Fibroblast of lung (primary cell): ENCODE measurements at regions not wholly inside any gene's neighbourhood (a gene's known extent, or its start where the extent isn't known, plus 50 kb on each side); places are given as distances from the start of the nearest gene placed in this dataset.

Experiments
- DNase-seq, 2 donors: peaks; one replicate each; pipeline versions ENCODE4 v3.0.0 to v3.0.0-alpha.2; 2010; ENCODE audit warnings: low read depth in 2 of 2
- H2AFZ ChIP-seq: 2 replicates; pipeline ENCODE4 v1.5.1; 2012; ENCODE audit warnings: low read length, control low read depth, inconsistent platforms
- H3K27ac ChIP-seq: 2 replicates; pipeline ENCODE4 v1.5.1; 2011; ENCODE audit warnings: low read length, control low read depth; ENCODE audit not compliant: insufficient read depth
- H3K27me3 ChIP-seq: 2 replicates; pipeline ENCODE4 v1.5.1; 2011; ENCODE audit warnings: mild to moderate bottlenecking, low read length; ENCODE audit not compliant: control insufficient read depth, insufficient read depth
- H3K36me3 ChIP-seq: 2 replicates; pipeline ENCODE4 v1.5.1; 2011; ENCODE audit warnings: low read length; ENCODE audit not compliant: control insufficient read depth, insufficient read depth
- H3K4me1 ChIP-seq: 2 replicates; pipeline ENCODE4 v1.5.1; 2011; ENCODE audit warnings: low read length; ENCODE audit not compliant: control insufficient read depth, insufficient read depth; ENCODE audit errors: extremely low read depth
- H3K4me2 ChIP-seq: 2 replicates; pipeline ENCODE4 v1.5.1; 2011; ENCODE audit warnings: low read length, control low read depth; ENCODE audit not compliant: insufficient read depth; ENCODE audit errors: extremely low read depth
- H3K4me3 ChIP-seq, 4 experiments: fragments of 200-600 bp in 1 of 4; sonication (generic) in 1 of 4; replicated peaks in 1 of 4; 2 replicates each; pipeline ENCODE4 v1.5.1; 2011 to 2016; ENCODE audit warnings: low read length in 4 of 4, low read depth in 3 of 4, mild to moderate bottlenecking in 3 of 4, control low read depth in 2 of 4, inconsistent platforms in 1 of 4, mixed read lengths in 1 of 4; ENCODE audit not compliant: insufficient read depth in 1 of 4; ENCODE audit errors: control extremely low read depth in 1 of 4
- H3K79me2 ChIP-seq: 2 replicates; pipeline ENCODE4 v1.5.1; 2012; ENCODE audit warnings: mild to moderate bottlenecking, low read length, inconsistent platforms; ENCODE audit not compliant: control insufficient read depth, insufficient read depth
- H3K9ac ChIP-seq: 2 replicates; pipeline ENCODE4 v1.5.1; 2011; ENCODE audit warnings: mild to moderate bottlenecking, low read length, control low read depth; ENCODE audit not compliant: insufficient read depth
- H3K9me3 ChIP-seq: 2 replicates; pipeline ENCODE4 v1.5.1; 2012; ENCODE audit warnings: low read depth, low read length; ENCODE audit not compliant: control insufficient read depth, insufficient read depth
- H4K20me1 ChIP-seq: 2 replicates; pipeline ENCODE4 v1.5.1; 2011; ENCODE audit warnings: low read length; ENCODE audit not compliant: control insufficient read depth, insufficient read depth; ENCODE audit errors: extremely low read depth
- EZH2 ChIP-seq: IDR thresholded peaks from 2 replicates; pipeline ENCODE4 v1.5.1; 2012; ENCODE audit warnings: low read length, control low read depth, mild to moderate bottlenecking; ENCODE audit errors: missing control alignments
- TF ChIP-seq, protein P1 (sequence below), 2 donors: IDR thresholded peaks in 1 of 2; conservative IDR thresholded peaks in 1 of 2; 1 replicate in 1 of 2; 2 replicates in 1 of 2; pipeline ENCODE4 v1.5.1; 2011 to 2012; ENCODE audit warnings: low read length in 2 of 2, control low read depth in 1 of 2, inconsistent platforms in 1 of 2, low read depth in 1 of 2, mild to moderate bottlenecking in 1 of 2

DNA sequence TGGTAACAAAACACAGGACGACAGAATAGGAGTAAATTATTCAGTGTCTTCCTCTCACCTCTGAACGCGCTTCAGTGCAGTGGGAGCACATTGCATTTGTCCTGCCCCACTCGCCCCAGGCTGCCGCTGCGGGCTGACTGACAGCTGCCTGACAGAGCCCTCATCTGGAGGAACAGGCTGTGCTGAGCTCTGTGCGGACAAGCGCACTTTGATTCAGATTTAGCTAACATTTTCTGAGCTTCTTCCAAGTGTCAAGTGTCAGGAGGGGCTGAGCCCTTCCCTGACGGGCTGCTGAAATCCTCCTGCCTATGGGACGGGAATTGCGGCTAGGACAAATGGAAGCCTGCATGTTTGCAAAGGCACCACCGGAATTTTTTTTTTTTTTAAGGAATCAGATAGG lies 383.0 kb upstream of the CDH4 start:
- no peak overlapping the region for H3K27ac ChIP-seq
- no peaks in the 10 kb centered on the region for H3K4me1 ChIP-seq
- H3K27me3 ChIP-seq = no peaks in the 10 kb centered on the region
- no peak overlapping the region for H2AFZ ChIP-seq
- no peak for TF ChIP-seq EZH2
- TF ChIP-seq, protein P1, sequence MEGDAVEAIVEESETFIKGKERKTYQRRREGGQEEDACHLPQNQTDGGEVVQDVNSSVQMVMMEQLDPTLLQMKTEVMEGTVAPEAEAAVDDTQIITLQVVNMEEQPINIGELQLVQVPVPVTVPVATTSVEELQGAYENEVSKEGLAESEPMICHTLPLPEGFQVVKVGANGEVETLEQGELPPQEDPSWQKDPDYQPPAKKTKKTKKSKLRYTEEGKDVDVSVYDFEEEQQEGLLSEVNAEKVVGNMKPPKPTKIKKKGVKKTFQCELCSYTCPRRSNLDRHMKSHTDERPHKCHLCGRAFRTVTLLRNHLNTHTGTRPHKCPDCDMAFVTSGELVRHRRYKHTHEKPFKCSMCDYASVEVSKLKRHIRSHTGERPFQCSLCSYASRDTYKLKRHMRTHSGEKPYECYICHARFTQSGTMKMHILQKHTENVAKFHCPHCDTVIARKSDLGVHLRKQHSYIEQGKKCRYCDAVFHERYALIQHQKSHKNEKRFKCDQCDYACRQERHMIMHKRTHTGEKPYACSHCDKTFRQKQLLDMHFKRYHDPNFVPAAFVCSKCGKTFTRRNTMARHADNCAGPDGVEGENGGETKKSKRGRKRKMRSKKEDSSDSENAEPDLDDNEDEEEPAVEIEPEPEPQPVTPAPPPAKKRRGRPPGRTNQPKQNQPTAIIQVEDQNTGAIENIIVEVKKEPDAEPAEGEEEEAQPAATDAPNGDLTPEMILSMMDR (conservative IDR thresholded peaks at IDR 0.05 in 1 of 2, IDR thresholded peaks at IDR 0.05 in 1 of 2; ENCODE audit: low read depth in 1 of 2, low read length in 2 of 2) = no peak
- no peak overlapping the region for H3K4me3 ChIP-seq
- no peaks in the 10 kb centered on the region for H4K20me1 ChIP-seq
- no peaks in the 10 kb centered on the region for H3K36me3 ChIP-seq
- no peaks in the 10 kb centered on the region for H3K79me2 ChIP-seq
- H3K9ac ChIP-seq = no peak overlapping the region
- H3K4me2 ChIP-seq = no peak overlapping the region
- DNase-seq = no peak
- no peaks in the 10 kb centered on the region for H3K9me3 ChIP-seq

DNA sequence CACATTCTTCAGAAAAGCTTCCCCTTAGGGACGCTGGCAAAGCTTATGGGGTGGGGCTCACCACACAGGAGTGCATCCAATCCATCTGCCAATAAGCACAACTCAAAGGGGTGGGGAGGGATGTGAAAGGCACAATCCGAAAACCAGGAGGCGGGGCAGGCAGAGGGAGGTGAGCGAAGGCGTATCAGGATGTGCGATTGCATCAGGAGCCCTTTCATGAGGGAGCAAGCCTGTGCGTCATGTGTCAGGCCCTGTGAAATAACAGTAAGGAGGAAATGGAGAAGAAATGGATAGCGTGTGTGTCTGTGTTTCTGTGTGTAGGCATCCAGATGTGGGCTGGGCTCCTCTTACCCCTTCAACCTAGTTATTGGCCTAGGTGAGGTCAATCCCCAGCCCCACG lies 382.4 kb upstream of the CDH4 start:
- Histone ChIP-seq H2AFZ (no peak overlapping the region), H3K79me2 (no peaks in the 10 kb centered on the region), H3K4me2 (no peak overlapping the region), H3K27me3 (no peaks in the 10 kb centered on the region), H3K27ac (no peak overlapping the region), H4K20me1 (no peaks in the 10 kb centered on the region), H3K9ac (no peak overlapping the region), H3K36me3 (no peaks in the 10 kb centered on the region), H3K4me3 (no peak overlapping the region), H3K4me1 (no peaks in the 10 kb centered on the region), H3K9me3 (no peaks in the 10 kb centered on the region)
- no peak for DNase-seq
- TF ChIP-seq EZH2 = no peak
- TF ChIP-seq, protein P1 (conservative IDR thresholded peaks at IDR 0.05 in 1 of 2, IDR thresholded peaks at IDR 0.05 in 1 of 2; ENCODE audit: low read depth in 1 of 2, low read length in 2 of 2) = no peak

DNA sequence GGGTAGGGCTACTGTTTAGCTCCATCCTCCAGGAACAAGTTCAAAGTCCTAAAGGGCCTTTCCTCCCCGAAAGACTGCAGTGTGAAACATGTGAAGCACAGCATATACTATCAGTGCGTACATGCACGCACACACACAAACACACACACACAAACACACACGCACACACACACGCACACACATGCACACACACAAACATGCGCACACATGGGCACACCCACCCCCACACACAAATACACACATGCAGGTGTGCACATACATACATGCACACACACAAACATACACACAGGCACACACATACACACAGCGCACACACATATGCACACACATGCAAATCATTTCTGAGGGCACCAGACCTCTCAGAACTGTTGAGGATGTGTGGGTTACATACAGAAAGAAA lies 382.0 kb upstream of the CDH4 start:
- H3K27ac ChIP-seq = no peak overlapping the region
- H3K79me2 ChIP-seq = no peaks in the 10 kb centered on the region
- no peaks in the 10 kb centered on the region for H4K20me1 ChIP-seq
- no peak overlapping the region for H3K9ac ChIP-seq
- no peaks in the 10 kb centered on the region for H3K4me1 ChIP-seq
- no peaks in the 10 kb centered on the region for H3K9me3 ChIP-seq
- no peak for DNase-seq
- H3K36me3 ChIP-seq = no peaks in the 10 kb centered on the region
- H3K4me2 ChIP-seq = no peak overlapping the region
- H3K27me3 ChIP-seq = no peaks in the 10 kb centered on the region
- H3K4me3 ChIP-seq = no peak overlapping the region
- no peak overlapping the region for H2AFZ ChIP-seq
- TF ChIP-seq, protein P1 (conservative IDR thresholded peaks at IDR 0.05 in 1 of 2, IDR thresholded peaks at IDR 0.05 in 1 of 2; ENCODE audit: low read depth in 1 of 2, low read length in 2 of 2) = no peak
- TF ChIP-seq EZH2 = no peak
